ENCODE measurements at regions not wholly inside any gene's neighbourhood (a gene's known extent, or its start where the extent isn't known, plus 50 kb on each side); places are given as distances from the start of the nearest gene placed in this dataset.

- DNase-seq: no peak
Measured at GRCh38 chr5:175021841-175022625, 297.7 kb downstream of the MSX2 start.

- DNase-seq: no peak
Measured at GRCh38 chr5:175021321-175021720, 296.9 kb downstream of the MSX2 start.

- DNase-seq: no peak
Measured at GRCh38 chr5:175015028-175015685, 290.8 kb downstream of the MSX2 start.

- no peak for DNase-seq
Measured at GRCh38 chr5:175013251-175013650, 288.9 kb downstream of the MSX2 start.

GRCh38 chr5:175012267-175012666 is 287.9 kb downstream of the MSX2 start:
- no peak for DNase-seq

- no peak for DNase-seq
Measured at GRCh38 chr5:175003531-175003930, 279.1 kb downstream of the MSX2 start.

GRCh38 chr5:175001876-175002645 is 277.7 kb downstream of the MSX2 start:
- no peak for DNase-seq

GRCh38 chr5:175001311-175001710 is 276.9 kb downstream of the MSX2 start:
- DNase-seq: no peak

- no peak for DNase-seq
Measured at GRCh38 chr5:174999581-174999980, 275.2 kb downstream of the MSX2 start.

GRCh38 chr5:174998131-174998730 is 273.8 kb downstream of the MSX2 start:
- DNase-seq: no peak

- no peak for DNase-seq
Measured at GRCh38 chr5:174997688-174998087, 273.3 kb downstream of the MSX2 start.

GRCh38 chr5:174996941-174997340 is 272.6 kb downstream of the MSX2 start:
- no peak for DNase-seq

GRCh38 chr5:174995827-174996226 is 271.4 kb downstream of the MSX2 start:
- DNase-seq: no peak

GRCh38 chr5:174991847-174992246 is 267.5 kb downstream of the MSX2 start:
- DNase-seq: no peak

- no peak for DNase-seq
Measured at GRCh38 chr5:174990909-174991308, 266.5 kb downstream of the MSX2 start.

- no peak for DNase-seq
Measured at GRCh38 chr5:174987443-174988012, 263.1 kb downstream of the MSX2 start.

GRCh38 chr5:174984863-174985262 is 260.5 kb downstream of the MSX2 start:
- DNase-seq: no peak

- DNase-seq: no peak
Measured at GRCh38 chr5:174982485-174982884, 258.1 kb downstream of the MSX2 start.

GRCh38 chr5:174981416-174981815 is 257.0 kb downstream of the MSX2 start:
- DNase-seq: no peak

- no peak for DNase-seq
Measured at GRCh38 chr5:174980952-174981351, 256.6 kb downstream of the MSX2 start.

- no peak for DNase-seq
Measured at GRCh38 chr5:174972291-174972690, 247.9 kb downstream of the MSX2 start.

GRCh38 chr5:174971210-174971609 is 246.8 kb downstream of the MSX2 start:
- DNase-seq: no peak

- DNase-seq: no peak
Measured at GRCh38 chr5:174970502-174970901, 246.1 kb downstream of the MSX2 start.
